AG04450 (cell line): ENCODE measurements at regions not wholly inside any gene's neighbourhood (a gene's known extent, or its start where the extent isn't known, plus 50 kb on each side); places are given as distances from the start of the nearest gene placed in this dataset.
"Not testable (repeated sequence)": the region's sequence is repeated elsewhere in the genome, so short reads cannot be mapped to it uniquely, and the experiment has no call there.

ENCODE experiments used
- CTCF ChIA-PET: fragments of 300-600, 350-600 bp; formaldehyde crosslinking; extraction: SDS; loops from one replicate; lab custom pipeline; 2022; ENCODE audit warnings: antibody characterized with exemption, inconsistent platforms; lab: Charles Lee
- POLR2A ChIA-PET: fragments of 350-600 bp; formaldehyde crosslinking; extraction: SDS; loops from one replicate; lab custom pipeline; 2021; ENCODE audit warnings: antibody characterized with exemption, inconsistent platforms; lab: Yijun Ruan, JAX
- DNase-seq: peaks from one replicate; pipeline ENCODE4 v3.0.0-alpha.2; 2011; ENCODE audit warnings: low read depth, low spot score
- H3K27ac ChIP-seq: one replicate; pipeline ENCODE4 v1.5.1; 2012; ENCODE audit warnings: low read depth, low read length, control low read depth
- H3K27me3 ChIP-seq: one replicate; pipeline ENCODE4 v1.6.0; 2012; ENCODE audit warnings: low read length; ENCODE audit not compliant: control insufficient read depth, insufficient read depth
- H3K4me3 ChIP-seq: 2 replicates; pipeline ENCODE4 v1.5.1; 2011; ENCODE audit warnings: mild to moderate bottlenecking, low read depth, low read length, control low read depth
- H3K9me3 ChIP-seq: 2 replicates; pipeline ENCODE4 v1.5.1; 2012; ENCODE audit warnings: low read length; ENCODE audit not compliant: control insufficient read depth, insufficient read depth
- TF ChIP-seq, protein P1 (sequence below): IDR thresholded peaks from 2 replicates; pipeline ENCODE4 v1.5.1; 2011; ENCODE audit warnings: low read depth, low read length, control low read depth, inconsistent platforms

DNA sequence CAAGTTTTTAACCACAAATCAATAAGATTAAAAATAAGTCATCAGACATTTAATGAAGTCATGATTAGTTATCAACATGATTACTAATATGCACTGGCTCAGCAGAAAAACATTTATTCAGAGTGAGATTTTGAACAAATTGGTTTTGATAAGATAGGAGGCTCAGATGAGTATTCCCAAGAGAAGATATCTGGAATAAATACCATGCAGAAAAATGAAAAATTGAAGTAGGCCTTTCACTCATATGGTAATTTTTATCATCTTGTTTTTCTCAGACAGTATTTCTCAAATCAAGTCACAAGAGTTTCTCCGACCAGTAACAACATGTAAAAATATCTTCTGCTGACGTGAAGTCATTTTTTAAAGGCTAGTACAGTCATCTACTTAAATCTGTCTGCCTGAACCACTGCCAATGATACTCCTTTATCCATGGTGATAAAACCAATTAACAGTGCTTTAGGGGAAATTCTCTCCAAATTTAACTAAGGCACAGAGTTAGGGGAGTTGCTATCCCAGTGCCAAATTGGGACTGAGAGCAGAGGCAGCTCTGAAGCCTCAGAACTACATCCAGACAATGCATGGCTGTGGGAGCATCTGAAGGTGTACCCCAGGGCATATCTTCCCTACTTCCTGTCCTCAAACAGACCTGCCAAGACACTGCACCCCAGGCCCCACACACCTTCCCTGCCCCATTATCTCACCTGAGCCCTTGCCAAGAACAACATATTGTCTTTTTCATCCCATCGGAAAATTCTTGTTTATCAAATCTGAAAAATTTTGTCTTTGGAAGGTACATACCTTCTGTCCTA, 105.5 kb upstream of the TSLP start:
- CTCF ChIA-PET = no interaction called here
- Histone ChIP-seq H3K4me3 (no peak overlapping the region), H3K27ac (no peak overlapping the region), H3K27me3 (no peaks in the 10 kb centered on the region), H3K9me3 (no peaks in the 10 kb centered on the region)
- POLR2A ChIA-PET = no interaction called here
- TF ChIP-seq, protein P1, sequence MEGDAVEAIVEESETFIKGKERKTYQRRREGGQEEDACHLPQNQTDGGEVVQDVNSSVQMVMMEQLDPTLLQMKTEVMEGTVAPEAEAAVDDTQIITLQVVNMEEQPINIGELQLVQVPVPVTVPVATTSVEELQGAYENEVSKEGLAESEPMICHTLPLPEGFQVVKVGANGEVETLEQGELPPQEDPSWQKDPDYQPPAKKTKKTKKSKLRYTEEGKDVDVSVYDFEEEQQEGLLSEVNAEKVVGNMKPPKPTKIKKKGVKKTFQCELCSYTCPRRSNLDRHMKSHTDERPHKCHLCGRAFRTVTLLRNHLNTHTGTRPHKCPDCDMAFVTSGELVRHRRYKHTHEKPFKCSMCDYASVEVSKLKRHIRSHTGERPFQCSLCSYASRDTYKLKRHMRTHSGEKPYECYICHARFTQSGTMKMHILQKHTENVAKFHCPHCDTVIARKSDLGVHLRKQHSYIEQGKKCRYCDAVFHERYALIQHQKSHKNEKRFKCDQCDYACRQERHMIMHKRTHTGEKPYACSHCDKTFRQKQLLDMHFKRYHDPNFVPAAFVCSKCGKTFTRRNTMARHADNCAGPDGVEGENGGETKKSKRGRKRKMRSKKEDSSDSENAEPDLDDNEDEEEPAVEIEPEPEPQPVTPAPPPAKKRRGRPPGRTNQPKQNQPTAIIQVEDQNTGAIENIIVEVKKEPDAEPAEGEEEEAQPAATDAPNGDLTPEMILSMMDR = no peak
- no peak for DNase-seq

DNA sequence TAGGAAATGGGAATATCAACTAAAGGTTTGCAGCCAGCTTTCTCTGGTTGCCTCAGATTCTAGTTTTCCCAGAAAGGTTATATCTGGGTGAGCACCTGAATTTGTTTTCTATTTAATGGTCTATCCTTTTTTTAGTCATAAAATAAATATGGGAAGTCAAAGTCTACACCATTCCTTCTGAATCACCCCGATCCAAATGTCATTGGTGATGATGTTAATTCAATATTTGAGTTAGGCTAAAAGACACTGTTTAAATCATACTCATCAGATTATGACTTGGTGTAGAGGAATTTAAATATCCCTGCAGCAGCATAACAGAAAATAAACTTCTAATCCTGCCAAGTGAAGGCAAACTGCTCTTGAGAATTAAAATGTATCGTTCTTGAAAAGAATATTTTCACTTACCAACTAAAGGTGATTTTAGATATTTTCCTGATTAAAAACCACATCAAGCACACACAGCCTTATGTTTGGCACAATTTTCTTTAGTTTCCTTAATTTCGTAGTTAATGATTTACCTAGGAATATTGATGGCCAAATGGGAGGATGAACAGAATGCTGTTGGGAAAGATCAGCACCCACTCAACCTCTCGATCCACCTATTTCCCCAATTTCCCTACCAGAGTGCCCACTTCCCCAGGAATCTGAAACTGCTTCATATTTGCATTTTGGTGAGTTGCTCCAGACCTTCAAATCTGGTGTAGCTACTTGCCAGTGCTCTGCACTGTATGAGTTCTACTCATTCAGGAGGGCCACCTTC, 103.1 kb upstream of the TSLP start:
- H3K27me3 ChIP-seq = no peaks in the 10 kb centered on the region
- CTCF ChIA-PET = no interaction called here
- TF ChIP-seq, protein P1 = no peak
- POLR2A ChIA-PET = no interaction called here
- no peaks in the 10 kb centered on the region for H3K9me3 ChIP-seq
- DNase-seq = no peak
- H3K27ac ChIP-seq = no peak overlapping the region
- H3K4me3 ChIP-seq = no peak overlapping the region

DNA sequence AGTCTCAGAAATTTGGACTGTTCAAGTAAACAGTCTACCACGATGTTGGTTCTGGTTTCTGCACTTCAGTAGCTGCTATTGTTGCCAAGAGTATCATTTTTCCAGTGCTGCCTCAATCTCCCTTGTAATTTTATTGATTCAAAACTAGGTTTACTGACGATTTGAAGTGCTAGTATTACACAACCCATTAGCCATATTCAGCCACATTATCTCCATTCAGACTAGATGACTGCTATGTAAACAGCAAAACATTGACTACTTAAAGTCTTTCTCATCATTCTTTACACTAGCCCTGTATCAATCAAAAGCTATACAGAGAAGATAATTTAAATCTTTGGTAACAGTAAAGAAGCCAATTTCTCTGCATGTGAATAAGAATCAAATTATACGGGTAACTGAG, 102.0 kb upstream of the TSLP start:
- DNase-seq = no peak
- Histone ChIP-seq H3K9me3 (no peaks in the 10 kb centered on the region), H3K4me3 (no peak overlapping the region), H3K27ac (no peak overlapping the region), H3K27me3 (no peaks in the 10 kb centered on the region)
- POLR2A ChIA-PET = no interaction called here
- TF ChIP-seq, protein P1 = no peak
- CTCF ChIA-PET = no interaction called here

DNA sequence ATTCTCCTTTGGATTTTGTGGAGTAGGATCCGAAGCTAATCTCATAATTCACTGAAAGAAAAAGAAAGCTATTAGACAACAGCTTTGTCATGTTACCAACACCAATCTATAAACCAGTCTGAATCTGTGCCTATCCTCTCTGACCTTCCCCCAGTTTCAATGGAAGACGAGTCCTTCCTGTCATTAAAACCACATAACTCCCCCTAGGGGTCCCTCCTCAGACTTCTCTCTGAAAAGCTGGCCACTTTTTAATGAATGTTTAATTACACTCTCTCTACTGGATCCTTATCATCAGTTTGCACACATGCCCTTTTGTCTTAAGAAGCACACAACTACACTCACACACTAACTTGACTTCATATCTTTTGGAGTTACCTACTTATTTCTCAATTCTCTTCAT, 98.0 kb upstream of the TSLP start:
- H3K9me3 ChIP-seq = peaks cover 4% of the 10 kb centered on the region; the same call in 1 of the 2 replicates
- no peak for DNase-seq
- H3K27ac ChIP-seq = no peak overlapping the region
- H3K27me3 ChIP-seq = no peaks in the 10 kb centered on the region
- H3K4me3 ChIP-seq = no peak overlapping the region
- ChIA-PET POLR2A (no interaction called here), CTCF (interaction anchor here (0.7 kb wide), 2 partner anchors 71 to 812 kb away, joined by 3 read pairs; no protein-coding TSS in a partner anchor)
- TF ChIP-seq, protein P1 = no peak

DNA sequence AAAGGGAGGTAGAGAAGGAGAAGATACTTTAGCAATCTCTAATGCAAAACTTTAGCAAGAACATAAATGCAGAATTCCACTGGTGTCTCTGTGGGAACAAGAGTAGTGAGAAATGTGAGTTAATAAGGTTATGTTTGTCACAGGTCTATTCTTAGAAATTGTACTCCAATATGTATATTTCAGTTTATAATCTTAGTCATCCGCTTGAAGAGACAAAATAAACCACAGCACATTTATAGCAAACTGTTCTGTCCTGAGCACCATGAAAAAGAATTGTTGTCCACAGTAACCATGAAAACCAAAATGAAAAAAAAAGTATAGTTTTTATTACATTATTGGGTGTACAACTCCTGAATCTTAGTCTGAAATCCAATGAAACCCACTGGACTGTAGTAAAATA, 93.6 kb upstream of the TSLP start:
- TF ChIP-seq, protein P1 = no peak
- no peaks in the 10 kb centered on the region for H3K27me3 ChIP-seq
- H3K9me3 ChIP-seq = peaks cover 4% of the 10 kb centered on the region; the same call in 1 of the 2 replicates
- POLR2A ChIA-PET = no interaction called here
- CTCF ChIA-PET = no interaction called here
- no peak for DNase-seq
- H3K27ac ChIP-seq = no peak overlapping the region
- no peak overlapping the region for H3K4me3 ChIP-seq

DNA sequence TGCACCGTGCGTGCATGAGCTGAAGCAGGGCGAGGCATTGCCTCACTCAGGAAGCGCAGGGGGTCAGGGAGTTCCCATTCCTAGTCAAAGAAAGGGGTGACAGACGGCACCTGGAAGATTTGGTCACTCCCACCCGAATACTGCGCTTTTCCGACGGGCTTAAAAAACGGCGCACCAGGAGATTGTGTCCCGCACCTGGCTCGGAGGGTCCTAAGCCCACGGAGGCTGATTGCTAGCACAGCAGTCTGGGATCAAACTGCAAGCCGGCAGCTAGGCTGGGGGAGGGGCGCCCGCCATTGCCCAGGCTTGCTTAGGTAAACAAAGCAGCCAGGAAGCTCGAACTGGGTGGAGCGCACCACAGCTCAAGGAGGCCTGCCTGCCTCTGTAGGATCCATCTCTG, 85.6 kb upstream of the TSLP start:
- CTCF ChIA-PET, POLR2A ChIA-PET, H3K27ac ChIP-seq, H3K9me3 ChIP-seq, H3K4me3 ChIP-seq, DNase-seq, H3K27me3 ChIP-seq: not testable (repeated sequence)

DNA sequence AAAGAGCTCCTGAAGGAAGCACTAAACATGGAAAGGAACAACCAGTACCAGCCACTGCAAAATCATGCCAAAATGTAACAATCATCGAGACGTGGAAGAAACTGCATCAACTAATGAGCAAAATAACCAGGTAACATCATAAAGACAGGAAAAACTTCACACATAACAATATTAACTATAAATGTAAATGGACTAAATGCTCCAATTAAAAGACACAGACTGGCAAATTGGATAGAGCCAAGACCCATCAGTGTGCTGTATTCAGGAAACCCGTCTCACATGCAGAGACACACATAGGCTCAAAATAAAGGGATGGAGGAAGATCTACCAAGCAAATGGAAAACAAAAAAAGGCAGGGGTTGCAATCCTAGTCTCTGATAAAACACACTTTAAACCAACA, 83.9 kb upstream of the TSLP start:
- CTCF ChIA-PET, DNase-seq, H3K27me3 ChIP-seq, H3K27ac ChIP-seq, POLR2A ChIA-PET, H3K4me3 ChIP-seq, H3K9me3 ChIP-seq: not testable (repeated sequence)
